ENCODE measurements at regions not wholly inside any gene's neighbourhood (a gene's known extent, or its start where the extent isn't known, plus 50 kb on each side); places are given as distances from the start of the nearest gene placed in this dataset.

DNA sequence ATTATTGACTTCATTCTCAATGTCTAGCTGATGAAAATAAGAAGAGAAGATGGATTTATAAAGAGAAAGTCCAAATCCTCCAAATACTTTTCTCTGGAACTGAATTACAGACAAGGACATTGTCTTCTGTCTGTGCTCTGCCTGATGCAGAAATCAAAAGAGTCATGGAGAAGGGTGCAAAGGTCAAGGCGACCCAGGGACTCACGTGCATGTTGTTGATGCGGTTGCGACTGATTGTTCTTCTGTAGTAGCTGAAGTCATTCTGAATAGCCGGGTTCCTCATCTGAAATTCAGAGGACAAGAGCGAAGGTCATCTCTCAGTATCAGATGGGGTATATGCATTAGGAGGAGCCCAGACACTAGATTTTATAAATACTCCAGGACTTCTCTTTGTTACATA, 104.4 kb downstream of the CYRIA start:
- TF ChIP-seq ZNF274 (IDR thresholded peaks at IDR 0.05; ENCODE audit: low read depth, low read length) (no peak), YY1 (IDR thresholded peaks at IDR 0.05; ENCODE audit: insufficient read depth, insufficient read length) (no peak), SUZ12 (IDR thresholded peaks at IDR 0.05; ENCODE audit: extremely low read depth, insufficient read depth, insufficient read length) (no peak)
